Stimulated activated CD4-positive, alpha-beta T cell treated with anti-CD3 and anti-CD28 coated beads, Interleukin-15, amount 100 ng/mL, for 48 hours (primary cell): ENCODE measurements at regions not wholly inside any gene's neighbourhood (a gene's known extent, or its start where the extent isn't known, plus 50 kb on each side); places are given as distances from the start of the nearest gene placed in this dataset.

Source experiments
- DNase-seq, 2 donors: peaks; one replicate each; pipeline ENCODE4 v3.0.0-alpha.2; 2020; ENCODE audit warnings: low read depth in 2 of 2

DNA sequence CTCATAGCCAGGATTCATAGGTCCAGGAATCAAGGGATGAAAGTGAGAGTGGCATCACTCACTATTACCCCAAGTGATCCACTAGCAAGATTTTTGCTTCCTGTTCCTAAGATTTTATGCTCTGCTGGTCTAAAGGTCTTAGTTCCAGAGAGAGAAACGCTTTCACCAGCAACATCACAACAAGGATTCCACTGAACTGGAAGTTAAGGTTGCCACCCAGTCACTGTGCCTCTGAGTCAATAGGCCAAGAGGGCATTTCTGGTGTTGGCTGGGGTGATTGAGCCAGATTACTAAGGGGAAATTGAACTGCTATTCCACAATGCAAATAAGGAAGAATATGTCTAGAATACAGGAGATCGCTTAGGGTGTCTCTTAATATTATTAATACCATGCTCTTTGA is 142.5 kb upstream of the ARID2 start:
- DNase-seq = no peak

DNA sequence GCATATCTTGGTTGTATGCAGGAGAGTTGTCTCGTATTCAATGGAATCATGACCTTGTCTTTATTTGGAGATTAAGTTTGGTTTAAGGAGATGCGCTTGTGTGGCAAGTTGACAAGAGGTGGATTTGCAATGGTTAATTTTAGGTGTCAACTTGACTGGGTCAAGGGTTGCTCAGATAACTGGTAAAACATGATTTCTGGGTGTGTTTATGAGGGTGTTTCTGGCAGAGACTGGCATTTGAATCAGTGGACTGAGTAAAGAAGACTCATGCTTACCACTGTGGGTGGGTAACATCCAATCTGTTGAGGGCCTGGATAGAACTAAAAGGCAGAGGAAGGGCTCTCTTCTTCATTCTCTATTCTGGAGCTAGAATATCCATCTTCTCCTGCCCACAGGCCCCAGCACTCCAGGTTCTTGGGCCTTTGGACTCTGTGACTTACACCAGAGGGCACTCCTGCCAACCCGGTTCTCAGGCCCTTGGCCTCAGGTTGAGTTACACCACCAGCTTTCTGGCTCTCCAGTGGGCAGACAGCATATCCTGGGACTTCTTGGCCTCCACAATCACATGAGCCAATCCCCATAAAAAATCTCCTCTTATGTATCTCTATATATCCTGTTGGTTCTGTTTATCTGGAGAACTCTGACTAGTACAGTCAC is 141.5 kb upstream of the ARID2 start:
- DNase-seq = no peak

DNA sequence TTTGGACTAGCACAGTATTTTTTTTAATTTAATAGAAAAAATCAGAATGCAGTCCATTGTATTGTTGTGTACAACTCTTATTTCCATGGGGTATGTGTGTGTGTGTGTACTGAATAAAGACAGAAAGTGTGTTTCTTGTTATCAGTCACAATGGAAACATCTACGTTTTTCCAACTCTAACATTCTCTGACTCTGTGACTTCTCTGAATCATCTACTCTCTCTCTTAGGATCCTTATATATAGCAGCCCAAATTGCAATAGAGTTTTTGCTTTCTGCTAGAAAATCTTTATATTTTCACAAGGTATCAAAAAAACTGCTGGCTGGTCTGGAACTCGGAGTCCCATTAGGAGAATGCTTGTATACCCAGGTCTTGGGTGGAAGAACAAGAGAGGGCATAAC is 138.9 kb upstream of the ARID2 start:
- DNase-seq = no peak

DNA sequence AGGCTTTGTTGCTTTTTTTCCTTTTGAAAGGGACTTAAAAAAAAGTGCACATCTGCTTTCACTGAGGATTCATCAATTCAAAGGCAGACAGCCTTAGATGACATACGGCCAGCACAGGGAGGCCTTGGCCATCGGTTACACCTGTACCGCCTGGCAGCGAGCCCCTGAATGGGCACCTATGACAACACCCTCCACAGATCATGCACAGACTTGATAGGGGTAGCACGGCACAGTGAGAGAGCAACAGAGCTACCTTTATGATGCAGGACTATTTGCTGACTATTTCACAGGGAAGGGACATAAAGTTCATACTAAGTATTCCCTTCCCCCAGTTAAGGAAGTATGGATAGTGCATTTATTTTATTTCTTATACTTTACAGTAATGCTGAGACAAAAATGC is 137.9 kb upstream of the ARID2 start:
- no peak for DNase-seq

DNA sequence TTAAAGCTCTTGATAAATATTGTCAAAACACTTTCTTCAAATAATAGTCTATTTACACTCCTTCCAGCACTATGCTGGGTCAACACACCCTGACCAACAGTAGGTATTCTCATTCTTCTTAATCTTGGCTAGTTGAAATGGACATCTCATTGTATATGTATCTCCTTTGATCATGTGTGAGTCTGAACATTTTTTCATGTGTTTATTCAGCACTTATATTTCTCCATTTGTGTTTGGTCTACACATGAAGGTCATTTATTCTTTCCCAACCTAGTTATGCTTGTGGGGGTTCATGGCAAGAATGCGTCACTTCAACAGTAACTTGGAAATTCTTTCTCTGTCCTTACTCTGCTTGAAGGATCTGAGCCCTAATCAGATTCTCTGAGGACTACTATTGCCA is 133.1 kb upstream of the ARID2 start:
- no peak for DNase-seq

DNA sequence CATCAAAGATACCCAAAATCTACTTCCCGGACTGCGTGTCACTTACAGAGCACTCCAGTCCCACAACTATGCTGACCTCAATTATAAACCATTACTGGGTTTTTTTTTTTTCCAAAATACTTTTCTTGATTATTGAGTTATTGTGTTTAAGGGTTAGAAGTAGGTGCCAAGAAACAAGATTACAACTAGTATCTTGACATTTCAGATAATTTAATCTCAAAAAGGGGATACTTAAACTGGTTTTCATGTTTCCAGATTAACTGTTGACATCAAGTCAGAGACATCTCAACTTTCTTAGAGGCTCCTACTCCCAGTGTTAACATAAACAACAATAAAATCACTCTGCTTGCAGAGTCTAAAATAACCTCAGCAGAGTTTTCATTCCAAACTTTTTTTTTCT is 131.2 kb upstream of the ARID2 start:
- DNase-seq = no peak

DNA sequence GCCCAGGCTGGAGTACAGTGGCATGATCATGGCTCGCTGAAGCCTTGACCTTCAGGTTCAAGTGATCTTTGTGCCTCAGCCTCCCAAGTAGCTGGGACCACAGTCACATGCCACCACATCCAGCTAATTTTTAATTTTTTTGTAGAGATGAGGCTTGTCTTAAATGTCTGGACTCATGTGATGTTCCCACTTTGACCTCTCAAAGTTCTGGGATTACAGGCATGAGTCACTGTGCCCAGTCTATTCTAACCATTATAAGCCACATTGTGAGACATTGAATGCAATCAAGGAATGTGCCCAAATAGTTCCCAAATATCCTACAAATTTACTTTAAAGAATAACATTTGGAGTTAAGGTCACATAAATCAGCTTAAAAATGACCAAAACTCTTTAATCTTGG is 130.7 kb upstream of the ARID2 start:
- no peak for DNase-seq

DNA sequence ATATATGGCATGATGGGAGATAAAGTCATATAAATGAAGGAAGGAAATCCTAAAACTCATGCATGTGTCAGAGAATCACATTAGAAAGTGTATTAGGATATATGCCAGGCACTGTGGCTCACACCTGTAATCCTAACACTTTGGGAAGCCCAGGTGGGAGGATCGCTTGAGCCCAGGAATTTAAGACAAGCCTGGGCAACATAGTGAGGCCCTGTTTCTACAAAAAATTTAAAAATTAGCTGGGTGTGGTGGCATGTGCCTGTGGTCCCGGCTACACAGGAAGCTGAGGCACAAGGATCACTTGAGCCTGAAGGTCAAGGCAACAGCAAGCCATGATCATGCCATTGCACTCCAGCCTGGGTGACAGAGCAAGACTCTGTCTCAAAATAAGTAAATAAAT is 130.3 kb upstream of the ARID2 start:
- no peak for DNase-seq

DNA sequence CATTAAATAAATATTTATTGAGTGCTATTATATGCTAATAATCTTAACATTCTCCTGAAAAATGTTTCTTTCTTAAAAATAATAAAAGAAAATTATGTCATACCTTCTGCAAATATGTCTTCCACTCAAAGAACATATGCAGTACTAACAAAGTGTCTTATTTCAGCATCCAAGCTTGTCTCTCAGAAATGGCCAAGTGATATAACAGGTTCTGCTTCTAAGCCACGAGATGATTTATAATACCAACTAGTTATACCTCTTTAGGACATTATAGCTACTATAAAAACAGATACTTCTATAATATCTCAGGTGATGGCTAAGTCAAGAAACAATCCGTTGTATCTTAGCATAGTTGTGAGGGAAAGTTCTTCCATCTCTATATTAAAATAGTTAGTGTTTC is 128.1 kb upstream of the ARID2 start:
- no peak for DNase-seq

DNA sequence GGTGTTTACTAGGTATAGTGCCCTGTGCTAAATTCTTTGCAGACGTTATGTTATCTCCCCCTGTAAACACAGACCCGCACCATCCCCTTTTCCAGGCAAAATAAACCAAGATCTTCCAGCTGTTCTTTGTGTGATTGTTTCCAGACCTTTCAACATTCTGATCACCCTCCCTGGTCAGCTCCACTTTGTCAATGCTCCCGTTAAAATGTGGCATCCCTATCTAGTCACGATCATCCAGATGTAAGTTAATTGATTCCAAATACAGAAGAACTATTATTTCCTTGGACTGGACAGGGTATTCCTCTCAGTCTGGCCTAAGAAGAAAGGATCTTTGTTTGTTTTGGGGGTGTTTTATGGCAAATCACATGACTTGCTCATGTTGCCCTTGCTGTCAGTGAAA is 127.6 kb upstream of the ARID2 start:
- DNase-seq = no peak

DNA sequence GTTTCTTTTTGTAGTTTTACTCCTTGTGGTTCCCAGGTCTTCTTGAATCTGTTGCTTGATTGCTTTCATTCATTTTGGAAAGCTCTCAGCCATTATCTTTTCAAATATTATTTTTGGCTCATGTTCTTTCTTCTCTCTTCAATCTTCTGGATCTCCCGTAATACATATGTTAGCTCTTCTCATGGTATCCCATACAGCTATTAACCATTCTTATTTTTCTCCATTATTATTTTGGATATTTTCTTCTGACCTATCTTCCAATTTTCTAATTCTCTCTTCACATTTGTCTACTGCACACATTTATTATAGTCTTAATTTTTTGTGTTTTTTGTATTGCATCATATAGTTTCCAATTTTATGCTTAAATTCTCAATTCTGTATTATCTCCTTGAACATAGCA is 123.9 kb upstream of the ARID2 start:
- DNase-seq = no peak

DNA sequence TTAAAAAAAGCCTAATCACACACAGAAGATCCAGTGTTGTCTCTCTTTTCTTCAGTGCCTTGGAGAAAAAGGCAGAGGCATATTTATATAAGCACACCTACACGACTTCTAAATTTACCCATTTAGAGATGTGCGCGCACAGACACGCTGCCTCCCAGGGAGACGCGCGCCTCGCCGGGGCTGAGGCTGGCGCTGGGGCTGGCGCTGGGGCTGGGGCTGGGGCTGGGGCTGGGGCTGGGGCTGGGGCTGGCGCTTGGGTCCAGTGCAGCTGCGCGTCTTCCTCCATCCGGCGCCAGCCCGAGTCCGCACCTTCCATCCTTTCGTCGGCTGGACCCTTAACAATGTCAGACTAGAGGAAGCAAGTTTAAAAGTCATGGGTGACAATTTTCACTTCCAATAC is 118.4 kb upstream of the ARID2 start:
- DNase-seq = no peak

DNA sequence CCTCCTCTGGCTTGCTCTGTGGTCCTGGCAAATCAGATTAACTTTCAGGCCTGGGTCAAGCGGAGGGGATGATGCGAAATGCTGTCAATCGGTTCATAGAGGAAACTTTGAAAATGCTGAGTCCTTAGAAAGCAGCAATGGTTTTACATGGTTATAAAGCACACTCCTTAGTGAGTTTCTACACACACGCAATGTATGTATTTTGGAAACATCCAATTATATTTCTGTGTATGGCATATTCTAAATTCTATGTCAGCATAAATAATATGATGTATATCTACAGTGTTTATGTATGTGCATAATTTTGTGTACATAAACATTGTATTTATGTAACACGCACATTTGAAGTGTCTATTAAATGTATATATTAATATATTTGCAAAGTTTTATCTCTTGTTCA is 118.0 kb upstream of the ARID2 start:
- DNase-seq = no peak

DNA sequence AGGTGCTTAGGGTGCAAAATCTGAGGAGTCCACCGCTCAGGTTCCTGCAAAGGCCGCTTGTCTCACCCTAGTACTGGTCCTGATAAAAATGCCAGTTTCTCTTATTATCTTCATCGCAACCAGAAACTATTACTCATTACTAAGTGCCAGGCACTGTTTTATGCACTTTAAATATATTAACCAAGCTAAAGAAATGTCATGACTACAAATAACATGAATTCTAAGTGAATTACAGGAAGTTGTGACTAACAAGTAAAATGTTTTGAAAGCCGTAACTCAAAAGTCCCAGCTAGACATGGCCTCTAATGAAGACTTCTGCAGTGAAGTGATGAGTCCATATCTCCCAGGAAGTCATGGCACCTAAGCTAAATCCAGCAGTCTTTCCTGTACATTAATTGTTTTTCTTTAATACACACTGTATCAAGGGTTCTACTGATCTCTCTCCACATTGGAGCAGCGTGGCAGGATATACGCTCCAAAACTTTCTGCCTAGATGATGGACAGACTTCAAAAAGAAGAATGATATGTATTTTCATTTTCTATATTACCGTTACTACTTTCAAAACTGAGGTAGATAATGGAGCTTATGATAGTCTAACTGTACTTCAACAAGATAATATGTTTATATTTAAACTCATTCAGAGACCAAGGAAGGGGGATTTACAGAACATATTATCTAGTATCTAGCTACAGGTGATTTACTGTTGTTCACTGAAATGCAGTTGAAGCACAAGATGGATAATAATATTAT is 117.3 kb upstream of the ARID2 start:
- DNase-seq = no peak

DNA sequence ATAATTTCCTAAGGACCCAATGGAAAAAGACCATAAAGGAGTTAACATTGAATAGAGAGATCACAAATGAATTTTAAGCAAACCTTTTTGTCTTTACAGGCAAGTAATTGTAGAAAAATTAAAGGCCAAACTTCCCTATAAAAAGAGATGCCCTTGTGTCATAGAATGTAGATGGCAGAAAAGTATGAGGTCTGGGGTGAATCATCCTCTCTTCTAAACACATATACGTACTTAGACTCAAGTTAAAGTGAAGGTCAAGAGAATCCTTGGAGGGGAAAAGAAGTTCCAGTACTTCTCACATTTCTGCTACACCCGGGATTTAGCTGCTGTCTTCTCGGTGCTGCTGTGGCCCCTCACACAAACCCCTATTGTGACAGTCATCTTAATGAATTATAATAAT is 116.2 kb upstream of the ARID2 start:
- DNase-seq = no peak

DNA sequence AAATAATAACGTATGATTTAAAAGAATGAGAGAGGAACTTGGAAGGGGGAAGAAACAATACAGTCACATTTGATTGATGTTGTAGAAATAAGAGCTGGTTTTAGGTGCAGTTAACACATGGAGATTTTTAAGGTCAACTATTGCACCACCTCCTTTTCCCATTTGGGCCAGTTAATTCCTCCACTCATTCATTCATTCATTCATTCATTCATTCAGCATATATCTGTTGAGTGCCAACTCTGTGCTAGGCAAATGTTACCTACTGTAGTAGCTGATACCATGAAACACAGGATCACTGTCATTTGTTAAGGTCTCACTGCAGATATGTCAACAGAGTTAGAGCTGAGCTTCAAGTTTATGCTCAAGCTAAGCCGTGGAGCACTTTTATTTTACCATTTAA is 115.7 kb upstream of the ARID2 start:
- DNase-seq = no peak

DNA sequence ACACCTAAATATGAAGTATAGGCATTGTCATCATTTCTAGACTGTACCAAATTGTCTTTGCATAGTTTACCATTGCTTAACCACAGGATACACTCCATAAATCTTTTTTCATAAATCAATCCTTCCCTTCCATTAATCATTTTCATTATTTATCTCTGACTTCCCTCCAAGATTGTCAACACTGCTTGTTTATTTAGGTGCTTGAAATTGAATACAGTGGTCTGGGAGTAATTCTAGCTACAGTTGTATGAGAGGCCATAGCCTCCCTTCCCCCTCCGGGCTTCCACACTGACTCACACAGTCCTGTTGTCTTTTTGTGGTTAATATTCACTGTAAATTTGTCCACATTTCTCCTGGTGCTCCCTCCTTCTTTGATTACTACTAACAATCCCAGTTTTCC is 114.2 kb upstream of the ARID2 start:
- no peak for DNase-seq

DNA sequence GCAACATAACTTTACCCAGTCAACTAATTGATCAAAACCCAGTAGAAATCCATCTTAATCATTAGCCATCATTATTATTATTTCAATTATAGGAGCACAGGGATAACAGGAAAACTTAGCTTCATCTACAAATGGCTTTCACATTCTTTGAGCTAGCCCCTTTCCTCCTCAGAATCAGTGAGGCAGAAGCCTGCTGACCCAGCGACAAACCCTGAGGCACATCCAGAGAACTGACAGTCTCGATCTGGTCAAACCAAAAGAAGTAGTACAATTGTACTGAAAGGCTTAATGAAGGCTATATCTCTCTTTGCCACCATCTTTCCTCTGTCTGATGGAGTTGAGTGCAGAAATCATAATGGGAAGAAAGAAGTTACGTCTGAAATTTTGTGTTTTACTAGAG is 109.8 kb upstream of the ARID2 start:
- DNase-seq = no peak

DNA sequence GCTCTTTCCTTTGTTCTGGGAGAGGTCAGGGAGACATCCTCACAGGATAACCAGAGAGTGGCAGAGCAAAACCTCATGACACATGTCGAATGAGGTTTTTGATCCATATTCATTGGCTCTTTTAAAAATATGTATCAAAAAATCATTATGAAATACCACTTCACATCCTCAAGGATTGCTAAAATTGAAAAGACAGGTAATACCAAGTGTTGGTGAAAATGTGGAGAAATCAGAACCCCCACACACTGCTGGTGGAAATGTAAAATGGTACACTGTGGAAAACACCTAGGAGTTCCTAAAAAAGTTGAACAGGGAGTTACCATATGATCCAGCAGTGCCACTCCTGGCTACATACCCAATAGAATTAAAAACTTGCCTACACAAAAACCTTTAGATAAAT is 107.8 kb upstream of the ARID2 start:
- DNase-seq = no peak

DNA sequence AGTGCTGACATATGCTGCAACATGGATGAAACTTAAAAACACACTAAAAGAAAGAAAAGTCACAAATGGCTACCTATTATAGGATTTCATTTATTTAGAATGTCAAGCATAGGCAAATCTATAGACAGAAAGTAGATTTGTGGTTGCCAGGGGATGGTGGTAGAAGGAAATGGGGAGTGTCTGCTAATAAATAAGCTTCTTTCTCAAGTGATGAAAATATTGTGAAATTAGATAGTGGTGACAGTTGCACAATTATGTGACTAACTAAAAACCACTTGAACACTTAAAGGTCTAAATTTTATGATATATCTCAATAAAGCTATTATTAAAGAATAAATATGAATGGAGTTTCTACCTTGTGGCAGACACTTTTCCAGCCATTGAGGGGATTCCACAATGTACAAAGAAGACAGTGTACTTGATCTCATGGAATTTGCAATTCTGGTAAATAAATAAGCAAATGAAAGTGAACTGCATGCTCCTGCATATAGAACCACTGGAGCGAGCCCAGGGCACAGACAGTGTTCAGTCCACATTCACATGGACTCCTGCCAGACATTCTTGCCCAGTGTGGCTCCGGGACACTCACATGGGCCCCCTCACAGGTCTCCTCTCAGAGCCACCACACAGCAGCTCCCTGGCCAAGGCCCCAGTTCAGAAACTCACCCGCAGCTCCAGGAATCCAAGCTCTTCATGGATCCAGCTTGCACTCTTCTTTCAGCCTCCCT is 107.1 kb upstream of the ARID2 start:
- no peak for DNase-seq

DNA sequence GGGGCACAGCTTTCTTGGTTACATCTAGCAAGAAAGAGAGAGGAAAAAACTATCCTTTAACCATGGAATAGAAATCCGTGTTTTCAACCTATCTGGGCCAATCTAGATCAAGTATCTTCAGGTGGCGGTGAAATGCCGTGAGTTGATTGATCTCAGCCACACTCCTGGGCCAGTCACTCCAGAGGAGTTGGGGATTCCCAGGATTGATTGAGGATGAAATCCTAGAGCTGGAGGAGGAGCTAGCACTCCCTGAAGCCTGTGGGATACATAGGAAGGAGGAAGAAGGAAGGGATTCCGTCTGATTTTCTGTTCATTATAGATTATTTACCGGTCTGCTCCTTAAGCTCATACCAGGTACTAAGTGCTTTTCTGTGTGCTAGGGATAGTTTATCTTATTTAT is 106.3 kb upstream of the ARID2 start:
- DNase-seq = no peak

DNA sequence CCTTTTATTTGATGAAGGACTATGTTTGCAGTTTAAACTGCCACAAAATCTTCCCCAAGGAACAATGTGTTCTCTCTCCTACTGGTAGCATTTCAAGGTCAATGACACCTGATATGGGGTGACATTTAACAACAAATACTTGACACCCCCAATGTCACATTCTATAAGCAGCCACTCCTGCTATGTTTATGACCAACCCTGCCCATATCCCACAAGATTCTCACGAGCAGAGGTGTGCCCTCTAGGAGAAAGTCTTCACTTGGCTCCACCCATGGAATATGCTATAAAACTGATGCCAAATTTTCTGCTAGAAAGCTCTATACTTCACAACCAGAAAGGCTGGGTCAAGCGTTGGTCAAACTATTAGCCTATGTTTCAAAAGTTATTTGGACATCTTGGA is 105.6 kb upstream of the ARID2 start:
- DNase-seq = no peak

DNA sequence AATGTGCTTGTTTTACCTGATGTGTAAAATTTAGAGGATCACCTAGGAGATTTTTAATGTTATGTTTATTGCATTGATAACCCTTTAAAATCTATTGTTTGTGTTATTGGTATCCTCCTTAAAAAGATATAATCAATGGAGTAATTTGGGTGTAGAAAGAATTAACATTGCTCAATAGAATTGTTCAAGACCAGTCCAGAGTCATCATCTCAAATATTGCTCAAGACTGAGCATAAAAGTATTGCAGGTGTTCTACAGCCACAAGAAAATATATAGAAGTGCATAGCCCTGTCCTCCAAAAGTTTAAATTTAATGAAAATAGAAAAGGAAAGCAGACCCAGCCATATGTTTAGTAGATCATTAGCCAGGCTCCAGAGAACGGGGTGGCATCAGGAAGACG is 102.5 kb upstream of the ARID2 start:
- no peak for DNase-seq
